Psoas muscle (tissue), 7 donors: ENCODE measurements at regions not wholly inside any gene's neighbourhood (a gene's known extent, or its start where the extent isn't known, plus 50 kb on each side); places are given as distances from the start of the nearest gene placed in this dataset.

ENCODE experiments used
- ATAC-seq, 4 donors: fragments of 200-7000 bp; cut with Tn5 transposase; one replicate each; pipeline ENCODE4 v1.9.1; 2020; ENCODE audit warnings: moderate library complexity in 3 of 4, mild to moderate bottlenecking in 2 of 4
- DNase-seq, 2 donors: peaks; one replicate each; pipeline ENCODE4 v3.0.0-alpha.2; 2020
- H3K27ac ChIP-seq: fragments of 200-600 bp; one replicate; pipeline ENCODE4 v1.8.0; 2022
- H3K27me3 ChIP-seq, 3 donors: fragments of 200-600 bp in 1 of 3; one replicate each; pipeline versions ENCODE4 v1.6.1 to v1.8.0; 2013 to 2022; ENCODE audit warnings: low read length in 2 of 3, mild to moderate bottlenecking in 2 of 3, moderate library complexity in 1 of 3; ENCODE audit not compliant: insufficient read depth in 3 of 3
- H3K36me3 ChIP-seq, 2 donors: fragments of 200-600 bp in 1 of 2; one replicate each; pipeline versions ENCODE4 v1.6.1 to v1.8.0; 2013 to 2022; ENCODE audit warnings: low read depth in 1 of 2, mild to moderate bottlenecking in 1 of 2, moderate library complexity in 1 of 2; ENCODE audit not compliant: insufficient read depth in 1 of 2
- H3K4me1 ChIP-seq: fragments of 200-600 bp; one replicate; pipeline ENCODE4 v1.8.0; 2022
- H3K4me3 ChIP-seq: fragments of 200-600 bp; one replicate; pipeline ENCODE4 v1.8.0; 2022; ENCODE audit warnings: mild to moderate bottlenecking
- H3K9me3 ChIP-seq: fragments of 200-600 bp; one replicate; pipeline ENCODE4 v1.8.0; 2022
- WGBS, 3 donors: extraction: QIAGEN DNeasy Blood & Tissue Kit; methylation state at CpG; one replicate each; pipeline versions ENCODE4 v1.1.6 to v1.1.7; 2013; 5-methylcytosine and 5-hydroxymethylcytosine counted together
- intact Hi-C, 2 donors: fragments of 100-400 bp; cut with DNase I; formaldehyde crosslinking; loops; one replicate each; pipeline versions ENCODE4 v1.11.0 to v1.14.2; 2022
- TF ChIP-seq, protein P1 (sequence below): fragments of 200-600 bp; IDR thresholded peaks from one replicate; pipeline ENCODE4 v1.8.0; 2022; ENCODE audit warnings: antibody characterized with exemption
- donor health status: healthy with polysubstance abuse.
- donor health status: DM: no; HTN: no; CAD: no; lungs with moderate emphysema.
- donor health status: Bipolar disorder and iron deficiency.
- donor health status: healthy.
- donor health status: DM: yes; HTN: yes; CAD: no.
- donor health status: DM: no; HTN: no; CAD: no.
- donor health status: DM: yes; HTN: yes; CAD: no.

- Histone ChIP-seq H3K36me3 (no peaks in the 10 kb centered on the region), H3K9me3 (no peaks in the 10 kb centered on the region), H3K27ac (no peak overlapping the region), H3K27me3 (no peaks in the 10 kb centered on the region), H3K4me3 (no peak overlapping the region), H3K4me1 (no peaks in the 10 kb centered on the region)
- TF ChIP-seq, protein P1, sequence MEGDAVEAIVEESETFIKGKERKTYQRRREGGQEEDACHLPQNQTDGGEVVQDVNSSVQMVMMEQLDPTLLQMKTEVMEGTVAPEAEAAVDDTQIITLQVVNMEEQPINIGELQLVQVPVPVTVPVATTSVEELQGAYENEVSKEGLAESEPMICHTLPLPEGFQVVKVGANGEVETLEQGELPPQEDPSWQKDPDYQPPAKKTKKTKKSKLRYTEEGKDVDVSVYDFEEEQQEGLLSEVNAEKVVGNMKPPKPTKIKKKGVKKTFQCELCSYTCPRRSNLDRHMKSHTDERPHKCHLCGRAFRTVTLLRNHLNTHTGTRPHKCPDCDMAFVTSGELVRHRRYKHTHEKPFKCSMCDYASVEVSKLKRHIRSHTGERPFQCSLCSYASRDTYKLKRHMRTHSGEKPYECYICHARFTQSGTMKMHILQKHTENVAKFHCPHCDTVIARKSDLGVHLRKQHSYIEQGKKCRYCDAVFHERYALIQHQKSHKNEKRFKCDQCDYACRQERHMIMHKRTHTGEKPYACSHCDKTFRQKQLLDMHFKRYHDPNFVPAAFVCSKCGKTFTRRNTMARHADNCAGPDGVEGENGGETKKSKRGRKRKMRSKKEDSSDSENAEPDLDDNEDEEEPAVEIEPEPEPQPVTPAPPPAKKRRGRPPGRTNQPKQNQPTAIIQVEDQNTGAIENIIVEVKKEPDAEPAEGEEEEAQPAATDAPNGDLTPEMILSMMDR: no peak
- ATAC-seq: no peak
- intact Hi-C loops: no loop called here
- DNase-seq: no peak
- whole genome bisulfite sequencing, 3 donors: 76 to 90% (median 88%) methylated on average over 2 of the region's 2 CpGs
Observed at GRCh38 chr5:166746506-166746905, 1544.9 kb upstream of the WWC1 start.

GRCh38 chr5:166750376-166750775 is 1541.1 kb upstream of the WWC1 start:
- intact Hi-C loops: no loop called here
- DNase-seq: no peak
- Histone ChIP-seq H3K4me1 (no peaks in the 10 kb centered on the region), H3K27ac (no peak overlapping the region), H3K9me3 (no peaks in the 10 kb centered on the region), H3K36me3 (no peaks in the 10 kb centered on the region), H3K27me3 (no peaks in the 10 kb centered on the region), H3K4me3 (no peak overlapping the region)
- TF ChIP-seq, protein P1: no peak
- ATAC-seq: no peak

DNA sequence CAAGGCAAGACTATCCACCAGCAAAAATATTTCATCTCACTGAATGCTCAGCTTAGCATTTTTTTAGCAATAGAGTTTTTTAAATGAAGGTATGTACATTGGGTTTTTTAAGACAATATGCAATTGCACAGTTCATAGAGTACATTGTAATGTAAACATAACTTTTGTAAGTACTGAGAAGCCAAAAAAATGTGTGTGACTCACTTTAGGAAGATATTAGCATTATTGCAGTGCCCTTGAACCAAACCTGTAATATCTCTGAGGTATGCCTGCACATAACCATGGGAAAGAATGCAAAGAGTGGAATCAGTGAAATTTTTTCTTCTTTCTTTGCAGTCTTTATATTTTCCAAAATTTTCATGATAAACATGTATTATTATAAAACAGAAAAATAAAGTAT is 1533.3 kb upstream of the WWC1 start:
- DNase-seq (no peak), ATAC-seq (no peak)
- H3K4me1 ChIP-seq: no peaks in the 10 kb centered on the region
- TF ChIP-seq, protein P1: no peak
- H3K27ac ChIP-seq: no peak overlapping the region
- H3K27me3 ChIP-seq: no peaks in the 10 kb centered on the region
- no peak overlapping the region for H3K4me3 ChIP-seq
- no peaks in the 10 kb centered on the region for H3K9me3 ChIP-seq
- intact Hi-C loops: no loop called here
- no peaks in the 10 kb centered on the region for H3K36me3 ChIP-seq

GRCh38 chr5:166767858-166768257 is 1523.6 kb upstream of the WWC1 start:
- H3K27me3 ChIP-seq: no peaks in the 10 kb centered on the region
- H3K27ac ChIP-seq: no peak overlapping the region
- H3K4me1 ChIP-seq: no peaks in the 10 kb centered on the region
- ATAC-seq: no peak
- TF ChIP-seq, protein P1: no peak
- no peak for DNase-seq
- H3K4me3 ChIP-seq: no peak overlapping the region
- 80 to 87% (median 84%) methylated on average over 5 of the region's 5 CpGs for WGBS, 3 donors
- H3K9me3 ChIP-seq: no peaks in the 10 kb centered on the region
- intact Hi-C loops: no loop called here
- H3K36me3 ChIP-seq: no peaks in the 10 kb centered on the region

GRCh38 chr5:166768536-166768935 is 1522.9 kb upstream of the WWC1 start:
- TF ChIP-seq, protein P1: no peak
- 44 to 49% (median 48%) methylated on average over 2 of the region's 2 CpGs for WGBS, 3 donors
- H3K27me3 ChIP-seq: no peaks in the 10 kb centered on the region
- H3K4me1 ChIP-seq: no peaks in the 10 kb centered on the region
- DNase-seq (no peak), ATAC-seq (no peak)
- H3K9me3 ChIP-seq: no peaks in the 10 kb centered on the region
- intact Hi-C loops: no loop called here
- H3K27ac ChIP-seq: no peak overlapping the region
- H3K36me3 ChIP-seq: no peaks in the 10 kb centered on the region
- no peak overlapping the region for H3K4me3 ChIP-seq
